Adrenal gland (tissue), 5 donors: ENCODE measurements at regions not wholly inside any gene's neighbourhood (a gene's known extent, or its start where the extent isn't known, plus 50 kb on each side); places are given as distances from the start of the nearest gene placed in this dataset.

Experiments used
- POLR2A ChIP-seq, 2 donors: fragments of 450-650 bp; IDR thresholded peaks; one replicate each; pipeline ENCODE4 v1.6.1; 2017; ENCODE audit warnings: antibody characterized with exemption in 2 of 2, mild to moderate bottlenecking in 2 of 2, moderate library complexity in 1 of 2
- TF ChIP-seq, protein P1 (sequence below), 6 experiments: fragments of 450-650 bp in 4 of 6; fragments of 200-600 bp in 2 of 6; sonication (generic) in 1 of 6; IDR thresholded peaks; 1 replicate in 5 of 6; 2 replicates in 1 of 6; pipeline versions ENCODE4 v1.5.1 to v1.8.0; 2016 to 2021; ENCODE audit warnings: antibody characterized with exemption in 6 of 6, mild to moderate bottlenecking in 2 of 6, moderate library complexity in 1 of 6
- donor health status: DM: no; HTN: no; CAD: no.

- TF ChIP-seq, protein P1, sequence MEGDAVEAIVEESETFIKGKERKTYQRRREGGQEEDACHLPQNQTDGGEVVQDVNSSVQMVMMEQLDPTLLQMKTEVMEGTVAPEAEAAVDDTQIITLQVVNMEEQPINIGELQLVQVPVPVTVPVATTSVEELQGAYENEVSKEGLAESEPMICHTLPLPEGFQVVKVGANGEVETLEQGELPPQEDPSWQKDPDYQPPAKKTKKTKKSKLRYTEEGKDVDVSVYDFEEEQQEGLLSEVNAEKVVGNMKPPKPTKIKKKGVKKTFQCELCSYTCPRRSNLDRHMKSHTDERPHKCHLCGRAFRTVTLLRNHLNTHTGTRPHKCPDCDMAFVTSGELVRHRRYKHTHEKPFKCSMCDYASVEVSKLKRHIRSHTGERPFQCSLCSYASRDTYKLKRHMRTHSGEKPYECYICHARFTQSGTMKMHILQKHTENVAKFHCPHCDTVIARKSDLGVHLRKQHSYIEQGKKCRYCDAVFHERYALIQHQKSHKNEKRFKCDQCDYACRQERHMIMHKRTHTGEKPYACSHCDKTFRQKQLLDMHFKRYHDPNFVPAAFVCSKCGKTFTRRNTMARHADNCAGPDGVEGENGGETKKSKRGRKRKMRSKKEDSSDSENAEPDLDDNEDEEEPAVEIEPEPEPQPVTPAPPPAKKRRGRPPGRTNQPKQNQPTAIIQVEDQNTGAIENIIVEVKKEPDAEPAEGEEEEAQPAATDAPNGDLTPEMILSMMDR (IDR thresholded peaks at IDR 0.05) = no peak
- TF ChIP-seq POLR2A (IDR thresholded peaks at IDR 0.05) = no peak
These were observed 282.0 kb upstream of the RND3 start for GRCh38 chr2:150769421-150769820.
